Suppressor macrophage (primary cell): ENCODE measurements at regions not wholly inside any gene's neighbourhood (a gene's known extent, or its start where the extent isn't known, plus 50 kb on each side); places are given as distances from the start of the nearest gene placed in this dataset.
"Not testable (repeated sequence)": the region's sequence is repeated elsewhere in the genome, so short reads cannot be mapped to it uniquely, and the experiment has no call there.

ENCODE experiments used
- DNase-seq, 4 experiments: peaks; one replicate each; pipeline ENCODE4 v3.0.0-alpha.2; 2020 to 2022

DNA sequence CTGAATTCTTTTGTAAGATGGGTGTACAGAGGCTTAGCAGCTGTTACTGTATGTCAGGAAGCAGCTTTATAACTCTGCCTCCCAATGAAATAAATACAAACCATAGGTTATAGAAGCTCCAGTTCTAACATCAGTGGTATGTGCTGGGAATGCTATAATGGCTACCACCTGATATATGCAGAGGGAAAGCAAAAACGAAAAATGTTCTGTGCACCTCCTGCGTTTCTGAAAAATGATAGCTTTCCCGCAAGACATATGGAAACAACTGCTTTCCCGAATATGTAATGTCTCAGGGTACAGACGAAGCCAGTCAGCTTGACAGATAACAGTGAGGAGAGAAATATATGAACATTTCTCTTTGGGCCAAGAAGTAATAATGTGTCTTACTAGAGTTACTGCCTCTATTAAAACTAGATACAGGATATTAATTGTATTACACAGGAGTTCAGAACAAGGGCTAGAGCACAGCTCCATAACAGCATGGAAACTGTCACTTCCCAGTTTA, 517.0 kb upstream of the NRSN1 start:
- no peak for DNase-seq

- DNase-seq, result no peak
Observed at GRCh38 chr6:23611776-23612381, 514.1 kb upstream of the NRSN1 start.

GRCh38 chr6:23618366-23618765, 507.6 kb upstream of the NRSN1 start:
- no peak for DNase-seq

- no peak for DNase-seq
Observed at GRCh38 chr6:23620911-23621401, 505.1 kb upstream of the NRSN1 start.

DNA sequence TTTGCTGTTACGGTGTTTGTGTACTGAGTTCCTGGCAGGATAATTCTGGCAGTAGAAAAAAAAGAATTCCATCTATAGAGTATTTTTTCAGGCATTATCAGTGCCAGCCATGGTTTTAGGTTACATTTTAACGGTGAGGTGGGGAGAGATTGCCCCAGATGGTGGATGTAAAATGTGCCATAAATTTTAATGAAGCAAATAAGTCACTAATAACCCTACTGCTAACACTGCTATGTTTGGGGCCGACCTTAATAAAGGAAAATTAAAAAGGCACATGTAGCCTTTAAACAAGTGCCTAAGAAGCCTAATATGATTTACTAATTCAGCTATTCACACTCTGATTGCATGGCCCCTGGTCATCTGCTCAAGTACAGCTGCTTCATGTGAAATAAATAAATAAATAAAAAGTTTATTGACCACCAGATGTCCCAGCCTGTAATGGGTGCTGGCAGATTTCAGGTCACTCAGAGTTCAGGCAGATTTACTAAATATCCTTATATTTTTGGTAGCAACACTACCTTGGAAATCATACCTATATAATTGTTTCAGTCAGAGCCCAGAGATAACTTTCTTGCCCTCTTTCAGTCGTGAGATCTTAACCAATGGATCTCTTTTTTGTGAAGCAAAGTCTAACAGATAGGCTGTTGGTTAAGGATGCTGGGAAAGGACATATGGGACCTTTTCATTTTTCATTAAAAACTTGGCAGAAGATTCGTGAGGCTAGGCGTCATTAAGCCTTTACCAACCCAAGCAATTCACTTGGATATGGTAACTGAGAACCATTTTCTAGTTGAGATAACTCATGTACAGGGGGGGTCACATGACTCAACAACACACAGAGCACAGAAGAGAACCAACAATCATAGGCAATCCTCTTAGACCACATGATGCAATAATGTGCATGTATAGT, 495.0 kb upstream of the NRSN1 start:
- no peak for DNase-seq

DNA sequence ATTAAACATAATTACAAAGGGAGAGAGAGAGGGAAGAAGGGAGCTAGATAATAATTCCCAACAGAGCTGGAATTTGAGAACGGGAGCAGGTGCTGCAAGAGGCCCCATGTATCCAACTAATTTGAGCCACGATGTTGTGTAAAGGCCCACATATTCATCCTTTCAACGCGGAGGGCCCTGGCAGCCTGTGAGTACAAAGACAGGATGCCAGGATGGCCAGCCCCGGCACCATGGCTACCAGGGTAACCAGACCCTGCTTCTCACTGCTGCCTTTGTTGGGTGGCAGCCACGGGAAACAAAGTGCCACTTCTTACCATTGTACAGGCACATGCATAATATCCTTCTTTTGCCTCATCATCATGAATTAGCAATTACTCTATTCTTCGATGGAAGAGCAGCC, 492.0 kb upstream of the NRSN1 start:
- DNase-seq, result no peak

DNA sequence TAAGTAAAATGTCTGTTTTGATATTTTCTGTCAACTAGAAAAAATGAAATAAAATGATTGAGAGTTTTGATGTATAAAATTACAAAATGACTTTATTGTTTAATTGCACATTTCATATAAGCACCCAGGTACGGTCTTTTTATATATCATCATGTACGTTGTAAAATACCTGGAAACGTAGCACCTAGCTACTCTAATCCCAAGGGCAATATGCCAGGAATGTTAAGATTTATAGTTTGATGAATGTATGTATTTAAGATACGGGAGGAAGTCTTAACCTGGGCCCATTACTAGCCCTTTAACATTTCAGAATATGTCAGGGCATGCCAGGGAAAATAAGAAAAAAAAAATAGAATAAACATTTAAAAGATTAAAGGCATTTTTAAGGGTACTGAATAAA, 490.9 kb upstream of the NRSN1 start:
- DNase-seq, result no peak

- no peak for DNase-seq
Observed at GRCh38 chr6:23637296-23637695, 488.7 kb upstream of the NRSN1 start.

DNA sequence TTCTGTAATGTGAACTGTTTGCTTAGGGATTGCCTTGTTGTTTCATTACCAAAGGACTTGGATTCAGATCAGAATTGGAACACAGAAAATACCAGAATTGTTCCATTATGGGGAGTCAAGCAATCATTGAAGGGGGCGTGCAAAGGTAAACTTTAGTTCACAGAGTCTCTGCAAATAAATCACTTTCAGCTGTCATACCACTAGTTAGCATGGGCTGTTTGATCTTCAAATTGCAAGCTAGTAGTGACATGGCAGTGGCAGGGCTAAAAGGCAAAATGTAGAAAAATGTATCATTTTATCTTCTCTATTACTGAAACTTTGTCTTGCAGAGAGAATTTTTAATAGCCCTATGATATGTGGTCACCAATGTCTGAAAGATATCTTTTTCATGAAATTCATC, 483.2 kb upstream of the NRSN1 start:
- DNase-seq, result no peak

DNA sequence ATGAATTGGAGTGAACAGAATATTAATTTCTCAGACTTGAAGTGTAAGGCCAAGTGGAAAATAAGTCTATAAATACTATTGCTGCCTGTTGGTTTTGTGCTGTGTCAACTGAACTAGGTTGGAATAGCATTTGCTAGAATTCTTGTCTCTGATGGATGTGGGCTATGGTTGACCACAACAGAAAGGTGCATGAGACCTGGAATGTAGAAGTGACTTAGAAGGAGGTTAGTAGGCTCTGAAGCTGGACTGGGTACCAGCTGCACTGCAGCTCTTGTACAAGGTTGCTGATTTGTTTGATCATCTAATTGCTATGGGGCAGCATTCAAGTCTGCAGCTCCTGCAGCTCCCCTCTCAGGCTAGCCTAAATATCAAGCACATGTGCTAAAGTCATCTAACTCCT, 479.0 kb upstream of the NRSN1 start:
- no peak for DNase-seq

GRCh38 chr6:23650676-23651075, 475.3 kb upstream of the NRSN1 start:
- no peak for DNase-seq

- DNase-seq, result no peak
Observed at GRCh38 chr6:23654745-23655144, 471.3 kb upstream of the NRSN1 start.

DNA sequence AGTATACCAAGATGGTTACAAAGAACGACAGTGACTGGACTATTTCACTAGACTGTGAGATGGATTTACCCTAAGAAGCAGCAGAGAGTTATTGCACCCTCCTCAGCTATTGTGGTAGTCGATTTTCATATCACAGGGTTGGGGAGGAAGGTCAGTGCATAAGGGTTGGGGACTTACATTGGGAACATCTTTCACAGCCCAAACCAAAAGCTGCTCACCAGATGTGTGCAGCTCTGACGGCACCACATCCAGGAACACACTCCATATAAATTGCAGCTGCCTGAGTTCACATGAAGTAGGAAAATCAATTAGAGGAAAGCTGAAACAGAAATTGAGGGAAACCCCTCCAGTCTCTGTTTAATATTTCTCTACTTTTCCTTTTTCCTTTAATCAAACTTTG, 470.5 kb upstream of the NRSN1 start:
- DNase-seq, result no peak

DNA sequence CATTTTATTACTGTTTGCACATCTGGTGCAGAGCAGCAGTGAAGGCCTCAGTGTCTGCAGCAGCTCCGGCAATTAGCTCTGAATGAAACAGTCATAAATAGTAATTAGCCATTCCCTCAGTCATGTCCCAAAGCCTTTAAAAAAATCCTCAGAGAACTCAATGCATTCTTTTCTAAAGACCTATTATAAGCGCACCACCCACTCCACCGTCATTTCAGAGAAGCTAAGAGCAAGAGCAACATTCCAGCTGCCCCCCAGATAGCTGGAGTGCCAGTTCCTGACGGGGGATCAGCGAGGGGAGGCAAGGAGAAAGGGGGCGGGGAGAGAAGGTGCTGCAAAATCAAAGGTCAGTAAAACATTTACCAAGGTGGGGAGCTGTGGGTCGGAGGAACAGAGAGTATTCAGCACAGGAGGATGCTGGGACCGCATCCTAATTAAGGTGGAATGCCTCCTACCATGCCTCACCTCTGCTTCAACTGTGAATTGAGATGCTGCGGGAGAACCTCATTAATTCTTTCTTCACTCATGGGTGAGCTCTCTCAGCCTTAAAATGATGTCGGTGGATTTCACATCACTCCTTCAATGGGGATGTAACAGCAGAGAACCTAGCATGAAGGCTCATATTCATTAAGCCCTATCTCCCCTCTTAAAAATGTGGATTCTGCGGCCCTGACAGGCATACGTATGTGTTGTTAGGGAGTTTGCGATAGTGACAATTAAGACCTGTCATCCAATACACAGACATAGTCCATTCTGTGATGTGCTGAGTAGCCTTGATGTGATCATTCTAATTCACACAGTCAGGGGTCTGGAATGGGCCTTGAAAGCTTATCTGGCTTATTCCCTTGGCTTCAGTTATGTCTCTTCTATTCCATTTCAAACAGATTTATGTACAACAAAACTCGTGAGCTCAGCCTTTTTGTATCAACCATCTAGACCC, 469.5 kb upstream of the NRSN1 start:
- DNase-seq, result no peak

DNA sequence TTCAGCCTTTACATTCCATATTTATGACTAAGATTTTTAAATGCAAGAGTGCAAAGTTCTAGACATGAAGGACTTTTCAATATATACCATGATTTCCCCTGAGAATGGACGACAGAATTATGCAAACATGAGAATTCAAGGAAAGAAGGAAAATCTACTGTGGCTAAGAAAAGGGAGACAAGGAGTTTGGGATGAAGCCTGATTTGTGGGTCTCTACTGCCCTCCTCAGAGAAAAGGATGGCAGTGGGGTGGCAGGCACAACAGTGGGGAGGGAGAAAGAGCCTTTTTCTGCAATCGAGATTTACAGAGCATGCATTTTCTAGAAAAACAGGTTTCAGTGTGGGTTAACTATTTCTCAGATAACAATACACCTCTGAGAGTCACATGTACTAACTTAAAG, 466.9 kb upstream of the NRSN1 start:
- DNase-seq, result no peak

DNA sequence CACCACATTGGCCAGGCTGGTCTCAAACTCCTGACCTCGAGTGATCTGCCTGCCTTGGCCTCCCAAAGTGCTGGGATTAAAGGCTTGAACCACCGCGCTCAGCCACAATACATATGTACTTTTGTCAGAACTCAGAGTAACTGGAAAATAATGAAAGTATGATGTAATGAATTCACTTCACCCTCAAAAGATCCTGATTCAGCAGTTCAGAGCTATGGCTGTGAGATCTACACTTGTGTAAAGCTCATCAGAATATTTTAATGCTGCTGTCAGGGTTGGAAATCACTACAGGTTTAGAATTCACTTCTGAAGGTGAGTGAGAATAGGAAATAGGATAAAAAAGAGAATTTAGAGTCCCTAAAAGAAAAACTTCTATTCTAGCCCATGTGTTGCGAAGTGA, 464.5 kb upstream of the NRSN1 start:
- DNase-seq, result no peak

- DNase-seq, result no peak
Observed at GRCh38 chr6:23663096-23663495, 462.9 kb upstream of the NRSN1 start.

DNA sequence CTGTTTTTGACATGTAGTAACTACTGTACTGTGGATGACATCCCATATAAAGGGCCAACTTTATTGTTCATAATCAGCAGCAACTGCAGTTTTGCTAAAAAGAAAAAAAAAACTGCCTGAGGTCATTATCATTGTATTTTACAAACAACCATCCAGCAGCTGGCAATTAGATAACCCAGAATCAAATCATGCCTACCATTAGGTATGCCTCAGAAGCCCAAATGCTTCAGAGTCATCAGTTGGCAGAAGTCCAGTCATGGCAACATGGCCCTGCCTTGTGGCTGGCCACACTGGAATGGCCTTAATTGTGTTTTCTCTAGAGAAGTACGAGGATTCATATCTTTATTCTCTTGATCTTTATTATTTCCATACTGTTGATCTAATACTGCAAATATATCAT, 462.4 kb upstream of the NRSN1 start:
- no peak for DNase-seq

DNA sequence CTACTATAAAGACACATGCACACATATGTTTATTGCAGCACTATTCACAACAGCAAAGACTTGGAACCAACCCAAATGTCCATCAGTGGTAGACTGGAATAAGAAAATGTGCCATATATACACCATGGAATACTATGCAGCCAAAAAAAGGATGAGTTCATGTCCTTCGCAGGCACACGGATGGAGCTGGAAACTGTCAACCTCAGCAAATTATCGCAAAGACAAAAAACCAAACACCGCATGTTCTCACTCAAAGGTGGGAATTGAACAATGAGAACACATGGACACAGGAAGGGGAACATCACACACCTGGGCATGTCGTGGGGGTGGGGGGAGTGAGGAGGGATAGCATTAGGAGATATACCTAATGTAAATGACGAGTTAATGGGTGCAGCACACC, 460.1 kb upstream of the NRSN1 start:
- DNase-seq, result not testable (repeated sequence)

GRCh38 chr6:23672737-23673136, 453.3 kb upstream of the NRSN1 start:
- DNase-seq, result no peak

GRCh38 chr6:23678626-23679025, 447.4 kb upstream of the NRSN1 start:
- DNase-seq, result no peak

DNA sequence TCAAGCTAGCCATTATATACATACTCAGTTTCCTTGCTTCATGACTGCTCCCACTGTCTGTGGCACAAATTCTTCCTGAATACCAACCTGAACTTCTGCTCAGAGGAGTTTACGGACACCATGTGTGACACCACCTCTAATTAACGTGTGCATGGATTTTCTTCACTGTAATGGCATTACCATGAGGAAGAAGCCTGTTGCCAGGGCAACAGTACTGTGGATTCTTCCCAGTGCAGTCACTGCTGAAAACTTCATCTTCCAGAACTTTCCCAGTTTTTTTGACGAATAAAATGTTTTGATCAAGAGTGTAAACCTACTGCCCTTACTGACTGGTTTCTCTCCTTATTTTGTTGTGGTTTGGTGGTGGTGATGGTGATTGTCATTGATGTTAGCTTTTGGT, 444.3 kb upstream of the NRSN1 start:
- DNase-seq, result no peak

DNA sequence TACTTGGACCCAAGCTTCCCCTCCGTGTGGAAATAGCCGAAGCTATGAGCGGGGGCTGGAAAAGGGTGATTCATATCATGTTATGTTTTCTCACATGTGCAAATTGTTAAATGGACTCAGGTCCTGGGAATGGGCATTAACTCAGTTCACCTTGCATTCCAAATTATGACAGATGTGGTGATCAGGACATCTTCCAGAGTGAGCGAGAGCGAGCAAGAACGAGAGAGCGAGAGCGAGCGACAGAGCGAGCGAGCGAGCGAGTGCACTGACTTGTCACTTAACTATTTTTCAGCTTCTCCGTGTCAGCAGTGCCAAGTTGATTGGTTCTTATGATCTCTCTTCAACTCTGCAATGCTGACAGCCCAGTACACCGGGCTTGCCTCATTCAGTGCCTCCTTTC, 437.4 kb upstream of the NRSN1 start:
- DNase-seq, result no peak
